Left ventricle myocardium inferior (tissue), 1 donor: ENCODE measurements at regions not wholly inside any gene's neighbourhood (a gene's known extent, or its start where the extent isn't known, plus 50 kb on each side); places are given as distances from the start of the nearest gene placed in this dataset.
A peak's percentile ranks its signal among the peaks of the same experiment; 100 is the strongest.
"Not testable (repeated sequence)": the region's sequence is repeated elsewhere in the genome, so short reads cannot be mapped to it uniquely, and the experiment has no call there.

Experiments
- DNase-seq: peaks from one replicate; pipeline ENCODE4 v3.0.0-alpha.2; 2020
- H3K27ac ChIP-seq: fragments of 200-600 bp; replicated peaks from 2 replicates; pipeline ENCODE4 v1.8.0; 2021
- H3K27me3 ChIP-seq: fragments of 200-600 bp; 2 replicates; pipeline ENCODE4 v1.8.0; 2021; ENCODE audit warnings: low read depth
- H3K36me3 ChIP-seq: fragments of 200-600 bp; 2 replicates; pipeline ENCODE4 v1.8.0; 2021
- H3K4me1 ChIP-seq: fragments of 200-600 bp; 2 replicates; pipeline ENCODE4 v1.8.0; 2021
- H3K4me3 ChIP-seq: fragments of 200-600 bp; 2 replicates; pipeline ENCODE4 v1.8.0; 2021; ENCODE audit warnings: mild to moderate bottlenecking, moderate library complexity
- H3K9me3 ChIP-seq: fragments of 200-600 bp; replicated peaks from 2 replicates; pipeline ENCODE4 v1.8.0; 2021
- CTCF ChIP-seq: fragments of 200-600 bp; IDR thresholded peaks from 2 replicates; pipeline ENCODE4 v1.8.0; 2021; ENCODE audit warnings: antibody characterized with exemption, mild to moderate bottlenecking, borderline replicate concordance
- intact Hi-C: fragments of 100-400 bp; cut with micrococcal nuclease; formaldehyde crosslinking; loops from one replicate; pipeline ENCODE4 v1.11.0; 2022
- donor health status: DM: no; HTN: yes; CAD: no; lungs with severe emphysema.

DNA sequence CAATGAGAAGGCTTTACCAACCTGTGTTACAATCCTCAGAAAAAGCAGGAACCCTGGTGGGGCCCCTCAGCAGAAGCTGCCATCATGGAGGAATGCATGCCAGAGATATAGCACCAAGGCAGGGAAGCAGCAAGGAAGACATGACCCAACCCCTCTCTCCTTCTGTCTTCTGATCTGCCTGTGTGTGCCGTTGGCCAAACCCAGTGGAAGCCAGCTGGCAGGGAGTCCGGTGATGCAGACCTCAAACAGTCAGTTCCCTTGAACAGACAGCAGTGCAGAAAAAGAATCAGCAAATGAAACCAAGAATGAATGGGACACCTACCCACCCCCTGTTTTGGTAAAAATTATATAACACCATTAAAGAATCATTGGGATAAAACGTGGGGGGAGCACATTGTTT lies 234.2 kb downstream of the ZNF608 start:
- no peak overlapping the region for H3K27ac ChIP-seq
- H3K4me1 ChIP-seq = peaks cover 13% of the 10 kb centered on the region
- no peak overlapping the region for H3K4me3 ChIP-seq
- H3K36me3 ChIP-seq = no peaks in the 10 kb centered on the region
- TF ChIP-seq CTCF = no peak
- H3K27me3 ChIP-seq = no peaks in the 10 kb centered on the region
- DNase-seq = peak; percentile 54
- intact Hi-C loops = no loop called here
- no peaks in the 10 kb centered on the region for H3K9me3 ChIP-seq

DNA sequence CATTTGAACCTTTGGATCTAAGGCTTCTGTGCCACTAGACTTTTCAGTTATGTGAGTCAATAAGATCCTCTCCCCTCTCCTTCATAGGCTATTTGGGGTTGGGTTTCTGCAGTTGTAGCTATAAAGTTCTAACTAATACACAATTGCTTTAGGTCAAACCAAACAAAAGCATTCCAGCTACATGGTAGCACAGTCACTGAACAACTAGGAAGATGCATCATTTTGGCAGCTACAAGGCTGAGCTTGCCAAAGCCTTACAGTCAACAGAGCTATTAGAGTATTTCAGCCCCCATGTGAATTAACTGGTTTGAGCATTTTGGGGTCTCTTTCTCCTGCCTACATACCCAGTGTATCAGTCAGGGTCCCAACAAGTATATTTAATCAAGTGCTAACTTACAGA lies 234.6 kb downstream of the ZNF608 start:
- Histone ChIP-seq H3K27ac (no peak overlapping the region), H3K9me3 (no peaks in the 10 kb centered on the region), H3K4me1 (peaks cover 13% of the 10 kb centered on the region), H3K27me3 (no peaks in the 10 kb centered on the region), H3K4me3 (no peak overlapping the region), H3K36me3 (no peaks in the 10 kb centered on the region)
- no peak for TF ChIP-seq CTCF
- intact Hi-C loops = no loop called here
- no peak for DNase-seq

DNA sequence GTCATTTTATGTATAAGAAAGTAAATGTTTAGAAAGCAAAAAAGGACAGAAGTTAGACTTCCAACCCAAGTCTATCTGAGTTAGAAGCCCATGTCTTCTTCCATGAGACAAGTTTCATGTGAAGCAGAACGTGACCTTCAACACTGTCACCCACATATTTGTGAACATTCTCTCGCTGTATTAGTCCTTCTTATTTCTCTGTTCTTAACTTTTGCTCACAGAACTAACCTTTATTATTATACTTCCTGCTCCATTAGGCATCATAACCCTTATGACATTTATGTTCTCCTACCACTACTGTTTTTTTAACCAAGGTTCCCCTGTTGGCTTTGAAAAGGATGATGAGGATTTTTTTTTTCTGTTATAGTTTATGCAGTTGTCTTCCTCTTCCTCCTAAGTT lies 238.8 kb downstream of the ZNF608 start:
- peaks cover 10% of the 10 kb centered on the region for H3K4me1 ChIP-seq
- TF ChIP-seq CTCF = no peak
- no peaks in the 10 kb centered on the region for H3K36me3 ChIP-seq
- H3K27ac ChIP-seq = no peak overlapping the region
- H3K4me3 ChIP-seq = no peak overlapping the region
- no peak for DNase-seq
- H3K9me3 ChIP-seq = no peaks in the 10 kb centered on the region
- intact Hi-C loops = no loop called here
- no peaks in the 10 kb centered on the region for H3K27me3 ChIP-seq

- intact Hi-C loops = no loop called here
- Histone ChIP-seq H3K36me3 (no peaks in the 10 kb centered on the region), H3K4me1 (no peaks in the 10 kb centered on the region), H3K4me3 (no peak overlapping the region), H3K9me3 (no peaks in the 10 kb centered on the region), H3K27me3 (no peaks in the 10 kb centered on the region), H3K27ac (no peak overlapping the region)
- no peak for TF ChIP-seq CTCF
- DNase-seq = no peak
Observed at GRCh38 chr5:124504081-124504916, 242.1 kb downstream of the ZNF608 start.

GRCh38 chr5:124502551-124502950 lies 243.9 kb downstream of the ZNF608 start:
- no peak for DNase-seq
- H3K4me1 ChIP-seq = no peaks in the 10 kb centered on the region
- intact Hi-C loops = no loop called here
- no peaks in the 10 kb centered on the region for H3K36me3 ChIP-seq
- no peak overlapping the region for H3K4me3 ChIP-seq
- H3K27me3 ChIP-seq = no peaks in the 10 kb centered on the region
- no peak overlapping the region for H3K27ac ChIP-seq
- no peaks in the 10 kb centered on the region for H3K9me3 ChIP-seq
- no peak for TF ChIP-seq CTCF

DNA sequence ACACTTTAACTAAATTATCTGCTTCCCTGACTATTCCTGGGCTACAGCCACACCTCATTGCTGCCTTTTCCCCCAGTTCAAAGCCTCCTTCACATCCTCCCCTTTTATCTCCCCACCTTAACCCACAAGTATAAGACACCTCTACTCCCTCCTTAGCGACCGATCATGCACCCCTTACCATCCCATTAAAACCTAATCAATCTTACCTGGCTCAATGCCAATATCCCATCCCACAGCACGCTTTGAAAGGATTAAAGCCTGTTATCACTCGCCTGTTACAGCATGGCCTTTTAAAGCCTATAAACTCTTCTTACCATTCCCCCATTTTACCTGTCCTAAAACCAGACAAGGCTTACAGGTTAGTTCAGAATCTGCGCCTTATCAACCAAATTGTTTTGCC lies 246.6 kb downstream of the ZNF608 start:
- intact Hi-C loops, H3K9me3 ChIP-seq, H3K36me3 ChIP-seq, H3K27ac ChIP-seq, H3K4me1 ChIP-seq, DNase-seq, H3K4me3 ChIP-seq, H3K27me3 ChIP-seq: not testable (repeated sequence)

- H3K27ac ChIP-seq, H3K4me3 ChIP-seq, H3K9me3 ChIP-seq, H3K27me3 ChIP-seq, intact Hi-C loops, H3K4me1 ChIP-seq, H3K36me3 ChIP-seq, DNase-seq: not testable (repeated sequence)
Observed at GRCh38 chr5:124496968-124497367, 249.5 kb downstream of the ZNF608 start.
